ENCODE measurements at regions not wholly inside any gene's neighbourhood (a gene's known extent, or its start where the extent isn't known, plus 50 kb on each side); places are given as distances from the start of the nearest gene placed in this dataset.

- no peak for DNase-seq
- intact Hi-C loops (cut with DNase I, micrococcal nuclease) = no loop called here
- peak; percentile 19 for ATAC-seq
Observed at GRCh38 chr4:32748498-32748897, 2028.3 kb downstream of the PCDH7 start.

- ATAC-seq (no peak), DNase-seq (no peak)
- intact Hi-C loops (cut with DNase I, micrococcal nuclease) = no loop called here
Observed at GRCh38 chr4:32752962-32753361, 2032.8 kb downstream of the PCDH7 start.

- ATAC-seq (peak; percentile 72), DNase-seq (no peak)
- intact Hi-C loops (cut with DNase I, micrococcal nuclease) = no loop called here
Observed at GRCh38 chr4:32768664-32769389, 2048.7 kb downstream of the PCDH7 start.

- no peak for ATAC-seq
- intact Hi-C loops (cut with DNase I, micrococcal nuclease) = no loop called here
- DNase-seq = no peak
Observed at GRCh38 chr4:32771491-32771890, 2051.3 kb downstream of the PCDH7 start.

GRCh38 chr4:32775049-32775448 lies 2054.9 kb downstream of the PCDH7 start:
- intact Hi-C loops (cut with DNase I, micrococcal nuclease) = no loop called here
- peak; percentile 95 for ATAC-seq
- no peak for DNase-seq

GRCh38 chr4:32776435-32777203 lies 2056.4 kb downstream of the PCDH7 start:
- intact Hi-C loops (cut with DNase I, micrococcal nuclease) = no loop called here
- no peak for ATAC-seq
- DNase-seq = no peak

GRCh38 chr4:32778025-32778424 lies 2057.9 kb downstream of the PCDH7 start:
- intact Hi-C loops (cut with DNase I, micrococcal nuclease) = no loop called here
- DNase-seq = no peak
- no peak for ATAC-seq

- no peak for DNase-seq
- ATAC-seq = no peak
- intact Hi-C loops (cut with DNase I, micrococcal nuclease) = no loop called here
Observed at GRCh38 chr4:32778938-32779337, 2058.8 kb downstream of the PCDH7 start.

GRCh38 chr4:32789026-32789608 lies 2068.9 kb downstream of the PCDH7 start:
- DNase-seq = no peak
- intact Hi-C loops (cut with DNase I, micrococcal nuclease) = no loop called here
- no peak for ATAC-seq

- no peak for DNase-seq
- ATAC-seq = no peak
- intact Hi-C loops (cut with DNase I, micrococcal nuclease) = no loop called here
Observed at GRCh38 chr4:32790803-32791202, 2070.6 kb downstream of the PCDH7 start.

GRCh38 chr4:32798471-32799159 lies 2078.4 kb downstream of the PCDH7 start:
- DNase-seq = no peak
- intact Hi-C loops (cut with DNase I, micrococcal nuclease) = no loop called here
- no peak for ATAC-seq

GRCh38 chr4:32824336-32824735 lies 2104.2 kb downstream of the PCDH7 start:
- ATAC-seq (no peak), DNase-seq (no peak)
- intact Hi-C loops (cut with DNase I, micrococcal nuclease) = no loop called here

- intact Hi-C loops (cut with DNase I, micrococcal nuclease) = no loop called here
- no peak for DNase-seq
- ATAC-seq = no peak
Observed at GRCh38 chr4:32826169-32826568, 2106.0 kb downstream of the PCDH7 start.

- intact Hi-C loops (cut with DNase I, micrococcal nuclease) = no loop called here
- no peak for ATAC-seq
- no peak for DNase-seq
Observed at GRCh38 chr4:32830160-32830559, 2110.0 kb downstream of the PCDH7 start.

- ATAC-seq = no peak
- no peak for DNase-seq
- intact Hi-C loops (cut with DNase I, micrococcal nuclease) = no loop called here
Observed at GRCh38 chr4:32831104-32831503, 2110.9 kb downstream of the PCDH7 start.

- DNase-seq (no peak), ATAC-seq (no peak)
- intact Hi-C loops (cut with DNase I, micrococcal nuclease) = no loop called here
Observed at GRCh38 chr4:32840461-32841189, 2120.5 kb downstream of the PCDH7 start.

GRCh38 chr4:32841217-32841616 lies 2121.0 kb downstream of the PCDH7 start:
- DNase-seq = no peak
- no peak for ATAC-seq
- intact Hi-C loops (cut with DNase I, micrococcal nuclease) = no loop called here

- no peak for ATAC-seq
- no peak for DNase-seq
- intact Hi-C loops (cut with DNase I, micrococcal nuclease) = no loop called here
Observed at GRCh38 chr4:32847461-32847860, 2127.3 kb downstream of the PCDH7 start.

GRCh38 chr4:32855622-32856021 lies 2135.5 kb downstream of the PCDH7 start:
- intact Hi-C loops (cut with DNase I, micrococcal nuclease) = no loop called here
- DNase-seq = no peak
- no peak for ATAC-seq
